ENCODE measurements at regions not wholly inside any gene's neighbourhood (a gene's known extent, or its start where the extent isn't known, plus 50 kb on each side); places are given as distances from the start of the nearest gene placed in this dataset.
"Not testable (repeated sequence)": the region's sequence is repeated elsewhere in the genome, so short reads cannot be mapped to it uniquely, and the experiment has no call there.

GRCh38 chr18:60202708-60203107 lies 169.9 kb downstream of the MC4R start:
- DNase-seq (ENCODE audit: low read depth) = no peak

- no peak for DNase-seq (ENCODE audit: low read depth)
These were observed 172.0 kb downstream of the MC4R start for GRCh38 chr18:60200558-60200957.

GRCh38 chr18:60199505-60199904 lies 173.1 kb downstream of the MC4R start:
- no peak for DNase-seq (ENCODE audit: low read depth)

- no peak for DNase-seq (ENCODE audit: low read depth)
These were observed 174.7 kb downstream of the MC4R start for GRCh38 chr18:60197671-60198462.

- DNase-seq (ENCODE audit: low read depth) = no peak
These were observed 175.6 kb downstream of the MC4R start for GRCh38 chr18:60196836-60197606.

GRCh38 chr18:60193780-60194179 lies 178.8 kb downstream of the MC4R start:
- DNase-seq (ENCODE audit: low read depth) = no peak

- DNase-seq (ENCODE audit: low read depth) = peak; percentile 4
These were observed 180.6 kb downstream of the MC4R start for GRCh38 chr18:60191926-60192325.

GRCh38 chr18:60189856-60190255 lies 182.7 kb downstream of the MC4R start:
- DNase-seq (ENCODE audit: low read depth) = no peak

GRCh38 chr18:60188958-60189357 lies 183.6 kb downstream of the MC4R start:
- DNase-seq (ENCODE audit: low read depth) = no peak

GRCh38 chr18:60182223-60182622 lies 190.4 kb downstream of the MC4R start:
- no peak for DNase-seq (ENCODE audit: low read depth)

GRCh38 chr18:60180671-60181070 lies 191.9 kb downstream of the MC4R start:
- no peak for DNase-seq (ENCODE audit: low read depth)

GRCh38 chr18:60178224-60178623 lies 194.4 kb downstream of the MC4R start:
- DNase-seq (ENCODE audit: low read depth) = not testable (repeated sequence)

- no peak for DNase-seq (ENCODE audit: low read depth)
These were observed 196.3 kb downstream of the MC4R start for GRCh38 chr18:60176259-60176658.

- no peak for DNase-seq (ENCODE audit: low read depth)
These were observed 197.7 kb downstream of the MC4R start for GRCh38 chr18:60174832-60175231.

- DNase-seq (ENCODE audit: low read depth) = no peak
These were observed 200.5 kb downstream of the MC4R start for GRCh38 chr18:60172030-60172429.

GRCh38 chr18:60163622-60164021 lies 209.0 kb downstream of the MC4R start:
- no peak for DNase-seq (ENCODE audit: low read depth)

- DNase-seq (ENCODE audit: low read depth) = no peak
These were observed 210.2 kb downstream of the MC4R start for GRCh38 chr18:60162388-60162787.

GRCh38 chr18:60157810-60158209 lies 214.8 kb downstream of the MC4R start:
- no peak for DNase-seq (ENCODE audit: low read depth)

- DNase-seq (ENCODE audit: low read depth) = no peak
These were observed 219.2 kb downstream of the MC4R start for GRCh38 chr18:60153376-60153775.

- DNase-seq (ENCODE audit: low read depth) = no peak
These were observed 223.3 kb downstream of the MC4R start for GRCh38 chr18:60149316-60149715.

GRCh38 chr18:60147323-60147722 lies 225.3 kb downstream of the MC4R start:
- peak; percentile 2 for DNase-seq (ENCODE audit: low read depth)

GRCh38 chr18:60146220-60146960 lies 226.2 kb downstream of the MC4R start:
- DNase-seq (ENCODE audit: low read depth) = peak; percentile 60
